ENCODE measurements at regions not wholly inside any gene's neighbourhood (a gene's known extent, or its start where the extent isn't known, plus 50 kb on each side); places are given as distances from the start of the nearest gene placed in this dataset.

GRCh38 chr19:30778961-30779715 lies 407.0 kb downstream of the ZNF536 start:
- TF ChIP-seq POLR2A (IDR thresholded peaks at IDR 0.05; ENCODE audit: low read depth, low read length) (no peak), POLR2AphosphoS5 (IDR thresholded peaks at IDR 0.05; ENCODE audit: low read depth, low read length) (no peak), POU2F2 (IDR thresholded peaks at IDR 0.05; ENCODE audit: low read depth, low read length) (no peak)
